Tibial nerve (tissue), 4 donors: ENCODE measurements at regions not wholly inside any gene's neighbourhood (a gene's known extent, or its start where the extent isn't known, plus 50 kb on each side); places are given as distances from the start of the nearest gene placed in this dataset.

ENCODE experiments used
- DNase-seq, 2 donors: peaks; one replicate each; pipeline ENCODE4 v3.0.0-alpha.2; 2019; ENCODE audit warnings: low spot score in 2 of 2
- H3K27ac ChIP-seq, 4 donors: fragments of 200-600 bp; sonication (generic) in 3 of 4; one replicate each; pipeline ENCODE4 v1.5.1; 2017 to 2019; ENCODE audit warnings: mild to moderate bottlenecking in 1 of 4
- H3K27me3 ChIP-seq, 2 donors: fragments of 200-600 bp; sonication (generic) in 1 of 2; one replicate each; pipeline versions ENCODE4 v1.5.1 to v1.6.0; 2017 to 2019
- H3K36me3 ChIP-seq, 3 donors: fragments of 200-600 bp; sonication (generic); one replicate each; pipeline ENCODE4 v1.5.1; 2018 to 2019
- H3K4me1 ChIP-seq, 4 donors: fragments of 200-600 bp; sonication (generic) in 3 of 4; one replicate each; pipeline ENCODE4 v1.5.1; 2017 to 2019
- H3K4me3 ChIP-seq, 4 donors: fragments of 200-600 bp; sonication (generic) in 3 of 4; one replicate each; pipeline ENCODE4 v1.5.1; 2017 to 2019; ENCODE audit warnings: mild to moderate bottlenecking in 1 of 4, moderate library complexity in 1 of 4
- H3K9me3 ChIP-seq, 4 donors: fragments of 200-600 bp; sonication (generic) in 3 of 4; one replicate each; pipeline ENCODE4 v1.5.1; 2017 to 2019
- EP300 ChIP-seq, 2 donors: sonication (generic); formaldehyde crosslinking; IDR thresholded peaks; one replicate each; pipeline ENCODE4 v1.6.1; 2017; ENCODE audit warnings: antibody characterized with exemption in 2 of 2, mild to moderate bottlenecking in 1 of 2
- POLR2A ChIP-seq, 2 donors: fragments of 450-650 bp; IDR thresholded peaks; one replicate each; pipeline ENCODE4 v1.6.1; 2017; ENCODE audit warnings: antibody characterized with exemption in 2 of 2, mild to moderate bottlenecking in 2 of 2, moderate library complexity in 2 of 2
- WGBS, 2 donors: methylation state at CpG; one replicate each; pipeline ENCODE4 v1.1.5; 2018; 5-methylcytosine and 5-hydroxymethylcytosine counted together
- TF ChIP-seq, protein P1 (sequence below), 5 experiments: fragments of 200-600 bp in 3 of 5; fragments of 450-650 bp in 2 of 5; sonication (generic) in 3 of 5; IDR thresholded peaks; one replicate each; pipeline ENCODE4 v1.5.1; 2016 to 2019; ENCODE audit warnings: antibody characterized with exemption in 5 of 5, mild to moderate bottlenecking in 3 of 5, moderate library complexity in 2 of 5

DNA sequence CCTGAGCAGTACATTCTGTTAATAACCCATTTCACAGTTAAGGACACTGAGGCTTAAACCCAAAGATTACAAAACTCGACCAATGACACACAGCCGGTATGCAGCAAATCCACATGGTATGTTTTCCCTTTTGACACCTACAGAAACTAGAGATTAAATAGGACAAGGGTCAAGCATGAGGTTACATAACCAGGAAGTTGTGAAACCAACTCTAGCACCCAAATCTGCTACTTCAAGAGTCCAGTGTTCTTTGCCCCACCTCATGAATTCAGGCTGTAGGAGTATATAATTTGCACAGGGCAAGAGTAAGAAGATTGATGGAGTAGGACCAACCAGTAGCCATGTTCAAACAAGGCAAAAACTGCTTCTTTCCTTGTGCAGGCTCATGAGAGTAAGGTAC is 249.8 kb downstream of the BCL11A start:
- Histone ChIP-seq H3K27me3 (no peaks in the 10 kb centered on the region), H3K9me3 (no peaks in the 10 kb centered on the region), H3K4me3 (no peak overlapping the region), H3K36me3 (no peaks in the 10 kb centered on the region), H3K4me1 (no peaks in the 10 kb centered on the region), H3K27ac (no peak overlapping the region)
- 74 to 82% methylated on average over 2 of the region's 2 CpGs for WGBS, 2 donors
- no peak for DNase-seq
- TF ChIP-seq EP300 (IDR thresholded peaks at IDR 0.05) (no peak), POLR2A (IDR thresholded peaks at IDR 0.05) (no peak)
- TF ChIP-seq, protein P1, sequence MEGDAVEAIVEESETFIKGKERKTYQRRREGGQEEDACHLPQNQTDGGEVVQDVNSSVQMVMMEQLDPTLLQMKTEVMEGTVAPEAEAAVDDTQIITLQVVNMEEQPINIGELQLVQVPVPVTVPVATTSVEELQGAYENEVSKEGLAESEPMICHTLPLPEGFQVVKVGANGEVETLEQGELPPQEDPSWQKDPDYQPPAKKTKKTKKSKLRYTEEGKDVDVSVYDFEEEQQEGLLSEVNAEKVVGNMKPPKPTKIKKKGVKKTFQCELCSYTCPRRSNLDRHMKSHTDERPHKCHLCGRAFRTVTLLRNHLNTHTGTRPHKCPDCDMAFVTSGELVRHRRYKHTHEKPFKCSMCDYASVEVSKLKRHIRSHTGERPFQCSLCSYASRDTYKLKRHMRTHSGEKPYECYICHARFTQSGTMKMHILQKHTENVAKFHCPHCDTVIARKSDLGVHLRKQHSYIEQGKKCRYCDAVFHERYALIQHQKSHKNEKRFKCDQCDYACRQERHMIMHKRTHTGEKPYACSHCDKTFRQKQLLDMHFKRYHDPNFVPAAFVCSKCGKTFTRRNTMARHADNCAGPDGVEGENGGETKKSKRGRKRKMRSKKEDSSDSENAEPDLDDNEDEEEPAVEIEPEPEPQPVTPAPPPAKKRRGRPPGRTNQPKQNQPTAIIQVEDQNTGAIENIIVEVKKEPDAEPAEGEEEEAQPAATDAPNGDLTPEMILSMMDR (IDR thresholded peaks at IDR 0.05), result no peak

DNA sequence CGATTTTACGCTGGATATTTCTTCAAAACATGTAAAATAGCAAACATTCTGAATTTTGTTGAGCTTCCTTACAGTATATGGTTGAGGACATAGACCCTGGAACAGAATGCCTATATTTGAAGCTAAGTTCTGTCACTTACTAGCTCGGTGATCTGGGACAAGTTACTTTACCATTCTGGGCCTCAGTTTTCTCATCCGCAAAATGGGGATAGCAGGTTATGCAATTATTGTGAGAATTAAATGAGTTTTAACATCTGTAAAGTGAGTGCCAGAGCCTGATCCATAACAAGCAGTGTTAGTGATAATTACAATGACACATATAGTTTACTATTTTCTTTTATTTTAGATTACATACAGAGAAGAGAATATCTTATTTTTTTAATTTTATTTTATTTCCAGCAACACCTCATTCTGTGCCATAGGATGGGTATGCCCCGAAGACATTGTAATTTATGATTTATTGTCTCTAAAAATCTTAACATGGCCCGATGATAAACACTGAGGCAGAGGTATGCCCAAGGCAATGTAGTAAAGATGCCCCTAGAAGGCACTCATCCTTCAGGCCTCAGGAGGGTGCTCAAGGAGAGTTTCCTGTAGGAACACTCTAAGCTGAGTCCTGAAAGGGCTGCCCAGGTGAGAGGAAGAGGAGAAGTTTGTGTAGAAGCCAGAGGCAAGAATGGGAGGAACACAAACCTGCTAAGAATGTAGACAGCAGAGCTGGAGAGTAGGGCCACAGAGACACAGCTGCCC is 250.9 kb downstream of the BCL11A start:
- Histone ChIP-seq H3K36me3 (no peaks in the 10 kb centered on the region), H3K4me1 (peaks cover 0 to 5% (median 0%) of the 10 kb centered on the region in 4 donors), H3K4me3 (no peak overlapping the region), H3K27me3 (peaks cover 0 to 4% of the 10 kb centered on the region in 2 donors), H3K27ac (no peak overlapping the region), H3K9me3 (no peaks in the 10 kb centered on the region)
- DNase-seq, result no peak
- 90 to 97% methylated on average over 6 of the region's 6 CpGs for WGBS, 2 donors
- no peak for TF ChIP-seq POLR2A (IDR thresholded peaks at IDR 0.05)
- TF ChIP-seq, protein P1 (IDR thresholded peaks at IDR 0.05), result no peak

DNA sequence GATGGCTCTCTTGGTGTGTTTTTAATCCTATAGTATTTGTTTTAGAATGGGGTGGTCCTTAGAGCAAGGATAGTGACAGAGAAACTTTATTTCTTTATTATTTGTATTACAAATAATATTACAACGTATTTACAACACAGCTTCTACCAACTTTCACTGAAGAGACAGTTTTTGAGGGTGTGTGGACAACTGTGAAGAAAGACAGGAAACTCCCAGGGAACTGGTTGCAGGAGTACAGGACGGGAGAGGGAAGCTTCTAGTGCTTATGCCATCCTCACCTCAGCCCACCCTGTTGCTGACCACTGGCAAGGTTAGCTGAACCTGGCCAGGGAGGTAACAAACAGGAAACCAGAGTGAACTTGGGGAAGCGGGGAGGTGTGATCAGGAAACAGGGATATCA is 251.7 kb downstream of the BCL11A start:
- DNase-seq, result no peak
- TF ChIP-seq POLR2A (IDR thresholded peaks at IDR 0.05), result no peak
- TF ChIP-seq, protein P1 (IDR thresholded peaks at IDR 0.05), result no peak
- TF ChIP-seq EP300 (IDR thresholded peaks at IDR 0.05), result no peak
- WGBS, 2 donors, result 84 to 90% methylated on average over 3 of the region's 3 CpGs
- H3K9me3 ChIP-seq, result no peaks in the 10 kb centered on the region
- H3K4me1 ChIP-seq, result peaks cover 0 to 6% (median 0%) of the 10 kb centered on the region in 4 donors
- H3K27me3 ChIP-seq, result peaks cover 0 to 9% of the 10 kb centered on the region in 2 donors
- no peaks in the 10 kb centered on the region for H3K36me3 ChIP-seq
- no peak overlapping the region for H3K4me3 ChIP-seq
- no peak overlapping the region for H3K27ac ChIP-seq

DNA sequence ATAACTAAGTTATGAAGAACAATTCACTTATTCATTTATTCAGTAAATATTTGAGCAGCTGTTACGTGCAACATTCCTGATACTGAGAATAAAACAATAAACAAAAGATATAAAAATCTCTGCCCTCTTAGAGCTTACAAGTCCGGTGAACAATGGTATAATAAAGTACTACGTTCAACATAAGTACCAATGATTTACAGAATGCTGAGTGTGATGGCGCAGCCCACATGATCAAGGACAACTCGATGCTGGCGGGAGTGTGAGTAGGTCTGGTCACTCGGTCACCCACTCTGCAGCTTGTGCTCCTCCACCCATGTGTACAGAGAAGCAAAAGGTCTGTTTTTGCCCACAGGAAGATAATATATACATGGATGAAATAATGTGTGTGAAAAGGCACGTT is 254.3 kb downstream of the BCL11A start:
- H3K4me3 ChIP-seq, result no peak overlapping the region
- no peaks in the 10 kb centered on the region for H3K36me3 ChIP-seq
- no peak for TF ChIP-seq EP300 (IDR thresholded peaks at IDR 0.05)
- peaks cover 0 to 12% (median 0%) of the 10 kb centered on the region in 4 donors for H3K4me1 ChIP-seq
- no peak for DNase-seq
- WGBS, 2 donors, result 54 to 59% methylated on average over 8 of the region's 8 CpGs
- H3K27ac ChIP-seq, result no peak overlapping the region
- peaks cover 0 to 9% of the 10 kb centered on the region in 2 donors for H3K27me3 ChIP-seq
- no peaks in the 10 kb centered on the region for H3K9me3 ChIP-seq

DNA sequence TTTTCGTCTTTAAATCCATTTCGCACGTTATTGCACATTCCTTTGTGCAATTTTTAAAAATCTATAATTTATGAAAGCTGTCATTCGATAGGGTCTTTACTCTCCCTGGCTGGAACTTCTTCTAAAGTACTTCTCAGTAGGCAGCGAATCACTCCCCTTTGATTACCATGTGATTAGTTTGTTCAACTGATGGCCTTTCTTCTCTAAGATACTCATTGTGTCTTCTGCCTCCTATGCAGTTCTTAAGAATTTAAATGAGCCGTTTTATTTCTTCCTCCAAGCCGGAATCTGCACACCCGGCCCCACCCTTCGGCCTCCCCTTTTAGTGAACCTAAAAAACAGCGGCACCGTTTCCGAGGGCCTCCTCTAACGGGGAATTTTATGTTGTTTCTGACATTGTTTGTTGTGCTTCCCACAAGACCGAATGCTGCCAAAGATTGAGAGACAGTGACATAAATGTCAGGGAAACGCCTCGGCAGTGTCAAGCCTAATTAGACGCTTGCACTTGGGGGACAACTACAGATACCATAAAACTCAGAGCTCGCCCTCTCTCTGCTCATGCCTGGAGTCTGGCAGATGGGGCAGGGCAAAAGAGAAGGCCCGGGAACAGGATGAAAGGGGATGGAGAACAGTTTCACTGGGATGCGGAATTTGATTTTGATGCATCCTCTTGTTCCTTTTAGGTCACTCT is 255.3 kb downstream of the BCL11A start:
- H3K9me3 ChIP-seq, result no peaks in the 10 kb centered on the region
- no peak overlapping the region for H3K27ac ChIP-seq
- H3K4me1 ChIP-seq, result peaks cover 0 to 12% (median 0%) of the 10 kb centered on the region in 4 donors
- WGBS, 2 donors, result 34 to 39% methylated on average over 20 of the region's 20 CpGs
- no peak for DNase-seq
- TF ChIP-seq EP300 (IDR thresholded peaks at IDR 0.05), result no peak
- no peak for TF ChIP-seq POLR2A (IDR thresholded peaks at IDR 0.05)
- TF ChIP-seq, protein P1 (IDR thresholded peaks at IDR 0.05), result no peak
- no peaks in the 10 kb centered on the region for H3K36me3 ChIP-seq
- H3K4me3 ChIP-seq, result peak overlapping the region in 1 of 4 donors; percentile 10
- H3K27me3 ChIP-seq, result peaks cover 0 to 9% of the 10 kb centered on the region in 2 donors
